Natural killer cell (primary cell): ENCODE measurements at regions not wholly inside any gene's neighbourhood (a gene's known extent, or its start where the extent isn't known, plus 50 kb on each side); places are given as distances from the start of the nearest gene placed in this dataset.

Experiments used
- ATAC-seq, 3 donors: fragments of 150-1000 bp in 2 of 3; fragments of 200-7000 bp in 1 of 3; cut with Tn5 transposase; 1 replicate in 1 of 3; 2 replicates in 2 of 3; pipeline ENCODE4 v1.10.0; 2021; ENCODE audit warnings: mild to moderate bottlenecking in 2 of 3, moderate library complexity in 2 of 3
- DNase-seq, 2 donors: peaks; one replicate each; pipeline versions ENCODE4 v3.0.0 to v3.0.0-alpha.2; 2013 to 2021; ENCODE audit warnings: mixed read lengths in 1 of 2
- H3K27ac ChIP-seq: one replicate; pipeline ENCODE4 v1.5.1; 2013; ENCODE audit warnings: mild to moderate bottlenecking, low read length
- H3K27me3 ChIP-seq: one replicate; pipeline ENCODE4 v1.6.1; 2013; ENCODE audit warnings: low read length; ENCODE audit not compliant: control insufficient read depth, insufficient read depth
- H3K36me3 ChIP-seq: one replicate; pipeline ENCODE4 v1.6.1; 2013; ENCODE audit warnings: low read length; ENCODE audit not compliant: control insufficient read depth, insufficient read depth
- H3K4me1 ChIP-seq: one replicate; pipeline ENCODE4 v1.6.1; 2013; ENCODE audit warnings: low read length; ENCODE audit not compliant: control insufficient read depth, insufficient read depth
- H3K4me3 ChIP-seq: one replicate; pipeline ENCODE4 v1.5.1; 2013; ENCODE audit warnings: low read length
- H3K9me3 ChIP-seq: one replicate; pipeline ENCODE4 v1.6.1; 2013; ENCODE audit warnings: low read length; ENCODE audit not compliant: control insufficient read depth, insufficient read depth
- H3K27ac Mint-ChIP-seq, 2 donors: one replicate each; pipeline ENCODE4 v1.8.0; 2022; ENCODE audit warnings: mild to moderate bottlenecking in 2 of 2, mixed read lengths in 2 of 2, moderate library complexity in 1 of 2
- H3K27me3 Mint-ChIP-seq, 2 donors: one replicate each; pipeline ENCODE4 v1.8.0; 2022; ENCODE audit warnings: low read depth in 2 of 2, mixed read lengths in 2 of 2
- H3K36me3 Mint-ChIP-seq: one replicate; pipeline ENCODE4 v1.8.0; 2022; ENCODE audit warnings: mixed read lengths
- H3K4me1 Mint-ChIP-seq, 2 donors: one replicate each; pipeline ENCODE4 v1.8.0; 2022; ENCODE audit warnings: mixed read lengths in 2 of 2
- H3K4me3 Mint-ChIP-seq: one replicate; pipeline ENCODE4 v1.8.0; 2022; ENCODE audit warnings: mild to moderate bottlenecking, moderate library complexity, mixed read lengths
- H3K9me3 Mint-ChIP-seq, 2 donors: one replicate each; pipeline ENCODE4 v1.8.0; 2022; ENCODE audit warnings: mixed read lengths in 2 of 2
- WGBS: methylation state at CpG from one replicate; pipeline ENCODE4 v1.1.7; 2013; ENCODE audit warnings: missing lambda C conversion rate; ENCODE audit not compliant: insufficient coverage; 5-methylcytosine and 5-hydroxymethylcytosine counted together
- intact Hi-C: fragments of 100-400 bp; cut with micrococcal nuclease; formaldehyde crosslinking; loops from one replicate; pipeline ENCODE4 v1.14.2; 2022
- TF ChIP-seq, protein P1 (sequence below): fragments of 200-600 bp; IDR thresholded peaks from one replicate; pipeline ENCODE4 v1.8.0; 2022; ENCODE audit warnings: antibody characterized with exemption

DNA sequence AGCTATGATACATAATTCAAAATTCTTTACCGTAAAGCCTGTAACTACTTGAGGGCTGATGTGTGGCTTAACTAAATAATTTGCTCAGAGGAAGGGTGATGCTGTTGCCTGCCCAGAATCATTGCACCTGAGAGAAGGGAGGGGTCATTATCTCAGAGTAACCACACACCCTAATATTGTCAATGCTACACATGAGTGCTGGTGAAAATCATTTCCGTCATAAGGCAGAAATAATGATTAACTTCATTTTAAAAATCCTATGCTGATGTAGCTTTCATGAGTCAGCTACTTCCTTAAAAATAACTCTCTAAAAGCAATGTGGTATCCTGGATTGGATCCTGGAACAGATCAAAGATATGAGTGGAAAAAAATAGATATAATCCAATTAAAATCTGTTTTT, 146.4 kb upstream of the FAM83B start:
- no peak for DNase-seq
- H3K36me3 Mint-ChIP-seq = no peaks in the 10 kb centered on the region
- intact Hi-C loops = no loop called here
- H3K36me3 ChIP-seq = no peaks in the 10 kb centered on the region
- no peaks in the 10 kb centered on the region for H3K4me1 Mint-ChIP-seq
- ATAC-seq = no peak
- no peaks in the 10 kb centered on the region for H3K4me1 ChIP-seq
- no peaks in the 10 kb centered on the region for H3K27me3 ChIP-seq
- TF ChIP-seq, protein P1, sequence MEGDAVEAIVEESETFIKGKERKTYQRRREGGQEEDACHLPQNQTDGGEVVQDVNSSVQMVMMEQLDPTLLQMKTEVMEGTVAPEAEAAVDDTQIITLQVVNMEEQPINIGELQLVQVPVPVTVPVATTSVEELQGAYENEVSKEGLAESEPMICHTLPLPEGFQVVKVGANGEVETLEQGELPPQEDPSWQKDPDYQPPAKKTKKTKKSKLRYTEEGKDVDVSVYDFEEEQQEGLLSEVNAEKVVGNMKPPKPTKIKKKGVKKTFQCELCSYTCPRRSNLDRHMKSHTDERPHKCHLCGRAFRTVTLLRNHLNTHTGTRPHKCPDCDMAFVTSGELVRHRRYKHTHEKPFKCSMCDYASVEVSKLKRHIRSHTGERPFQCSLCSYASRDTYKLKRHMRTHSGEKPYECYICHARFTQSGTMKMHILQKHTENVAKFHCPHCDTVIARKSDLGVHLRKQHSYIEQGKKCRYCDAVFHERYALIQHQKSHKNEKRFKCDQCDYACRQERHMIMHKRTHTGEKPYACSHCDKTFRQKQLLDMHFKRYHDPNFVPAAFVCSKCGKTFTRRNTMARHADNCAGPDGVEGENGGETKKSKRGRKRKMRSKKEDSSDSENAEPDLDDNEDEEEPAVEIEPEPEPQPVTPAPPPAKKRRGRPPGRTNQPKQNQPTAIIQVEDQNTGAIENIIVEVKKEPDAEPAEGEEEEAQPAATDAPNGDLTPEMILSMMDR = no peak
- no peaks in the 10 kb centered on the region for H3K9me3 ChIP-seq
- 100% methylated on average over 1 of the region's 2 CpGs for WGBS
- no peaks in the 10 kb centered on the region for H3K27me3 Mint-ChIP-seq
- peaks cover 0 to 2% of the 10 kb centered on the region in 2 donors for H3K9me3 Mint-ChIP-seq
- no peak overlapping the region for H3K4me3 Mint-ChIP-seq
- no peak overlapping the region for H3K4me3 ChIP-seq
- H3K27ac Mint-ChIP-seq = no peak overlapping the region
- H3K27ac ChIP-seq = no peak overlapping the region

DNA sequence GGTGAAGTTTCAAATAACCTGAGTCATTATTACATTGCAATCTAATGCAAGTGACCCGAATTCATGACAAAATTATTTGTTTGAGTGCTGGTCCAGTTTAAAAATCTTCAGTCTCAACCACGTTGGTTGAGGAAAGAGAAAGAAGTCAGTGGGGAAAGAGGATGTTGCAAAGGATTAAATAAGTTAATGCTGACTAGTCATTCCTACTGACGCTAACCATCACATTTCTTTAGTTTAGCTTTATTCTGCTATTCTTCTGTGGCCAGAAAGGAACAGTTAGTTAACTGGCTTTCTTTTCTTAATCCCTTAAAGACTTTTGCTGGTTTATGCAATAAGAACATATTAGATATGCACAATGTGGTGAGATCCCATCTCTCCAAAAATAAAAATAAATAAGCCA, 143.8 kb upstream of the FAM83B start:
- intact Hi-C loops = no loop called here
- H3K36me3 Mint-ChIP-seq = no peaks in the 10 kb centered on the region
- peaks cover 0 to 2% of the 10 kb centered on the region in 2 donors for H3K9me3 Mint-ChIP-seq
- DNase-seq (no peak), ATAC-seq (no peak)
- H3K4me1 ChIP-seq = no peaks in the 10 kb centered on the region
- H3K27me3 Mint-ChIP-seq = no peaks in the 10 kb centered on the region
- no peak overlapping the region for H3K27ac Mint-ChIP-seq
- no peaks in the 10 kb centered on the region for H3K9me3 ChIP-seq
- WGBS = 82% methylated on average over 2 of the region's 3 CpGs
- H3K4me1 Mint-ChIP-seq = no peaks in the 10 kb centered on the region
- no peaks in the 10 kb centered on the region for H3K36me3 ChIP-seq
- no peak overlapping the region for H3K4me3 ChIP-seq
- no peak overlapping the region for H3K27ac ChIP-seq
- TF ChIP-seq, protein P1 = no peak
- no peaks in the 10 kb centered on the region for H3K27me3 ChIP-seq
- no peak overlapping the region for H3K4me3 Mint-ChIP-seq

DNA sequence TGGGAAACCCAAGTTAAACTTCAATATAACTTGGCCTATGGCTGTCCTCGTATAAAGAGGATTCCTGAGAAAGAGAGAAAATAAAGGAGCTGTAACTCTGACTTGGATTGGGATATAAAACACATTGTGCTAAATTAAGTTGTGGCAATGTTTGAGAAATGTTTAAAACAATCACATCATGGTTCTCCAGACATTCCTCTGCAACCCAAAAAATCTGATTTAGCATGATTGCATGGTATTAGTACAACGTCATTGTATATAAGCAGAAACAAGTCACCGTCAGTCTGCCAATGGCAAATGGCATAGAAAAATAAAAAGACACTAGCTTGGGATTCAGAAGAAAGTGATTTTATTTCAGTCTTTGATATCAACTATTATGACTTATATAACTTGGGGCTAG, 140.2 kb upstream of the FAM83B start:
- DNase-seq (no peak), ATAC-seq (no peak)
- 92% methylated on average over 3 of the region's 3 CpGs for WGBS
- no peaks in the 10 kb centered on the region for H3K27me3 ChIP-seq
- no peaks in the 10 kb centered on the region for H3K9me3 ChIP-seq
- intact Hi-C loops = no loop called here
- no peak overlapping the region for H3K27ac ChIP-seq
- no peak overlapping the region for H3K4me3 Mint-ChIP-seq
- no peaks in the 10 kb centered on the region for H3K4me1 Mint-ChIP-seq
- TF ChIP-seq, protein P1 = no peak
- no peak overlapping the region for H3K4me3 ChIP-seq
- H3K36me3 ChIP-seq = no peaks in the 10 kb centered on the region
- H3K36me3 Mint-ChIP-seq = no peaks in the 10 kb centered on the region
- H3K9me3 Mint-ChIP-seq = peaks cover 0 to 2% of the 10 kb centered on the region in 2 donors
- no peaks in the 10 kb centered on the region for H3K4me1 ChIP-seq
- no peak overlapping the region for H3K27ac Mint-ChIP-seq
- H3K27me3 Mint-ChIP-seq = peaks cover 0 to 8% of the 10 kb centered on the region in 2 donors

DNA sequence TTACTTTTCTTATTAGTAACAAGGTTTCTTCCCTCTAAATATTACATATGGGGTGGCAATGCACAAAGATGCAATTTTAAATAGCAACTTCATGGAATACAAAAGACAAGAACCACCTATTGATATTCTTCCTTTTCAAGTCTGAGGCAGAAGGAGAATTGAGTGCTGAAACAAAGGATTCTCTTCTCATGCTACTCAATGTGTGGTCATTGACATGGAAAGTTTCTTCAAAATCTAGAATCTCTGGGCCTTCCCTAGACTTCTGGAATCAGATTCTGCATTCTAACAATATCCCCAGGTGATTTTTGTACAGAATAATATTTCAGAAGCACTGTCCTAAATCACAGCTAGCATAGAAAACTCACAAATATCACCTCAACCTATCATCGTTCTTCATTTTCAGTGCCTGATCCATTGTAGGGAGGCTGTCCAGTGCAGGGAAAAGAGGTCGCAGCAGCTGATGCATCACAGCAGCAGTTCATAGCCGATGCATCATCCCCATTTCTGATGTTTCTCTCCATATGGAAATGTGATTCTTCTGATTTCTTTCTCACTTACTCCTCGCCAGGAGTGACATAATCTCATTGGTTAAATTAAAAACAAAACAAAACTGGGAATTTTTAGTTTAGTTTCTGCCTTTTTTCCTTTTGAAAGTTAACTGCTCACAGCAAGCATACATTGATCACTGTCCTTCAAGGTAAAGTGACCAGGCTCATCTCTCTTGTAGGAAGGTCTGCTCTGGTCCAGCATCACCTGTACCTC, 139.5 kb upstream of the FAM83B start:
- H3K27me3 Mint-ChIP-seq = peaks cover 0 to 8% of the 10 kb centered on the region in 2 donors
- intact Hi-C loops = no loop called here
- no peaks in the 10 kb centered on the region for H3K36me3 Mint-ChIP-seq
- DNase-seq = no peak
- 75% methylated on average over 4 of the region's 4 CpGs for WGBS
- no peak for ATAC-seq
- no peak overlapping the region for H3K27ac Mint-ChIP-seq
- Histone ChIP-seq H3K4me3 (no peak overlapping the region), H3K27me3 (no peaks in the 10 kb centered on the region), H3K4me1 (no peaks in the 10 kb centered on the region), H3K36me3 (no peaks in the 10 kb centered on the region), H3K27ac (no peak overlapping the region), H3K9me3 (no peaks in the 10 kb centered on the region)
- TF ChIP-seq, protein P1 = no peak
- no peak overlapping the region for H3K4me3 Mint-ChIP-seq
- H3K9me3 Mint-ChIP-seq = peaks cover 0 to 2% of the 10 kb centered on the region in 2 donors
- no peaks in the 10 kb centered on the region for H3K4me1 Mint-ChIP-seq
